VCaP (cell line): ENCODE measurements at regions not wholly inside any gene's neighbourhood (a gene's known extent, or its start where the extent isn't known, plus 50 kb on each side); places are given as distances from the start of the nearest gene placed in this dataset.

ENCODE experiments used
- H3K27ac ChIP-seq: fragments of 450-650 bp; 2 replicates; pipeline ENCODE4 v1.5.1; 2017
- CTCF ChIP-seq: fragments of 450-650 bp; conservative IDR thresholded peaks from 2 replicates; pipeline ENCODE4 v1.5.1; 2017; ENCODE audit warnings: mild to moderate bottlenecking, moderate library complexity

- H3K27ac ChIP-seq = no peak overlapping the region
- TF ChIP-seq CTCF = no peak
These were observed 95.9 kb upstream of the SCOC start for GRCh38 chr4:140277576-140277975.

GRCh38 chr4:140271553-140271952 is 101.9 kb upstream of the SCOC start:
- H3K27ac ChIP-seq = no peak overlapping the region
- no peak for TF ChIP-seq CTCF

- TF ChIP-seq CTCF = no peak
- H3K27ac ChIP-seq = no peak overlapping the region
These were observed 104.1 kb upstream of the SCOC start for GRCh38 chr4:140269369-140269768.

- H3K27ac ChIP-seq = no peak overlapping the region
- TF ChIP-seq CTCF = no peak
These were observed 105.1 kb upstream of the SCOC start for GRCh38 chr4:140268186-140268841.

GRCh38 chr4:140267576-140267975 is 105.9 kb upstream of the SCOC start:
- H3K27ac ChIP-seq = no peak overlapping the region

GRCh38 chr4:140266958-140267568 is 106.4 kb upstream of the SCOC start:
- no peak for TF ChIP-seq CTCF

More at GRCh38 chr4:140267576-140267975, 105.9 kb upstream of the SCOC start:
- no peak for TF ChIP-seq CTCF

GRCh38 chr4:140260227-140260626 is 106.2 kb upstream of the MAML3 start:
- no peak for TF ChIP-seq CTCF
- no peak overlapping the region for H3K27ac ChIP-seq

More at GRCh38 chr4:140266958-140267568, 106.4 kb upstream of the SCOC start:
- H3K27ac ChIP-seq = no peak overlapping the region
